A673 (cell line): ENCODE measurements at regions not wholly inside any gene's neighbourhood (a gene's known extent, or its start where the extent isn't known, plus 50 kb on each side); places are given as distances from the start of the nearest gene placed in this dataset.
"Not testable (repeated sequence)": the region's sequence is repeated elsewhere in the genome, so short reads cannot be mapped to it uniquely, and the experiment has no call there.

ENCODE experiments used
- BruUV-seq: library from RNA; stranded (reverse); fragments of 400-500 nt; replicated peaks from 2 replicates; lab custom pipeline; 2021; lab: Mats Ljungman, UMichigan
- CTCF ChIA-PET: fragments of 300-600 bp; sonication (Branson Sonifier 250); formaldehyde crosslinking; loops from one replicate; lab custom pipeline; 2022; ENCODE audit warnings: antibody characterized with exemption; lab: Charles Lee
- POLR2A ChIA-PET: fragments of 300-600 bp; sonication (Branson Sonifier 250); formaldehyde crosslinking; loops from one replicate; lab custom pipeline; 2022; ENCODE audit warnings: antibody characterized with exemption; ENCODE audit not compliant: low non-redundant PET; lab: Charles Lee
- DNase-seq: peaks from one replicate; pipeline ENCODE4 v3.0.0-alpha.2; 2015; ENCODE audit warnings: low spot score
- H3K27ac ChIP-seq: fragments of 200-600 bp; sonication (generic); 2 replicates; pipeline ENCODE4 v1.5.1; 2016; ENCODE audit warnings: mixed run types, low read depth, mild to moderate bottlenecking, mixed read lengths, antibody characterized with exemption, low read length; ENCODE audit not compliant: poor library complexity, severe bottlenecking
- H3K27me3 ChIP-seq: fragments of 200-600 bp; sonication (generic); replicated peaks from 2 replicates; pipeline ENCODE4 v1.6.1; 2017; ENCODE audit warnings: mixed run types, low read depth, mild to moderate bottlenecking, mixed read lengths, antibody characterized with exemption, low read length; ENCODE audit not compliant: insufficient read depth, poor library complexity
- H3K36me3 ChIP-seq: fragments of 200-600 bp; sonication (generic); 2 replicates; pipeline ENCODE4 v1.6.1; 2016; ENCODE audit warnings: mixed run types, mild to moderate bottlenecking, mixed read lengths, antibody characterized with exemption, low read length; ENCODE audit not compliant: insufficient read depth, poor library complexity, severe bottlenecking
- H3K4me1 ChIP-seq: fragments of 200-600 bp; sonication (generic); 2 replicates; pipeline ENCODE4 v1.6.1; 2017; ENCODE audit warnings: mixed run types, mild to moderate bottlenecking, mixed read lengths, antibody characterized with exemption, low read length; ENCODE audit not compliant: insufficient read depth, poor library complexity, severe bottlenecking
- H3K4me3 ChIP-seq: fragments of 200-600 bp; sonication (generic); 2 replicates; pipeline ENCODE4 v1.5.1; 2016; ENCODE audit warnings: low read depth, mixed run types, mild to moderate bottlenecking, mixed read lengths, low read length; ENCODE audit not compliant: poor library complexity, severe bottlenecking
- H3K9me3 ChIP-seq: fragments of 200-600 bp; sonication (generic); 2 replicates; pipeline ENCODE4 v1.6.1; 2016; ENCODE audit warnings: mixed run types, low read depth, mild to moderate bottlenecking, mixed read lengths, antibody characterized with exemption, low read length; ENCODE audit not compliant: poor library complexity, severe bottlenecking
- EZH2 ChIP-seq: fragments of 200-600 bp; sonication (generic); IDR thresholded peaks from 2 replicates; pipeline ENCODE4 v1.6.1; 2017; ENCODE audit warnings: borderline replicate concordance, low read depth, mild to moderate bottlenecking, mixed read lengths, antibody characterized with exemption, low read length; ENCODE audit not compliant: poor library complexity, severe bottlenecking
- intact Hi-C: fragments of 100-400 bp; cut with micrococcal nuclease; formaldehyde crosslinking; loops from one replicate; pipeline ENCODE4 v1.10.0; 2022; ENCODE audit not compliant: unreplicated experiment
- TF ChIP-seq, protein P1 (sequence below): fragments of 300-800, 200-600 bp; sonication (generic); conservative IDR thresholded peaks from 2 replicates; pipeline ENCODE4 v1.5.1; 2017; ENCODE audit warnings: low read depth, mild to moderate bottlenecking, antibody characterized with exemption, low read length, moderate library complexity, mixed read lengths

DNA sequence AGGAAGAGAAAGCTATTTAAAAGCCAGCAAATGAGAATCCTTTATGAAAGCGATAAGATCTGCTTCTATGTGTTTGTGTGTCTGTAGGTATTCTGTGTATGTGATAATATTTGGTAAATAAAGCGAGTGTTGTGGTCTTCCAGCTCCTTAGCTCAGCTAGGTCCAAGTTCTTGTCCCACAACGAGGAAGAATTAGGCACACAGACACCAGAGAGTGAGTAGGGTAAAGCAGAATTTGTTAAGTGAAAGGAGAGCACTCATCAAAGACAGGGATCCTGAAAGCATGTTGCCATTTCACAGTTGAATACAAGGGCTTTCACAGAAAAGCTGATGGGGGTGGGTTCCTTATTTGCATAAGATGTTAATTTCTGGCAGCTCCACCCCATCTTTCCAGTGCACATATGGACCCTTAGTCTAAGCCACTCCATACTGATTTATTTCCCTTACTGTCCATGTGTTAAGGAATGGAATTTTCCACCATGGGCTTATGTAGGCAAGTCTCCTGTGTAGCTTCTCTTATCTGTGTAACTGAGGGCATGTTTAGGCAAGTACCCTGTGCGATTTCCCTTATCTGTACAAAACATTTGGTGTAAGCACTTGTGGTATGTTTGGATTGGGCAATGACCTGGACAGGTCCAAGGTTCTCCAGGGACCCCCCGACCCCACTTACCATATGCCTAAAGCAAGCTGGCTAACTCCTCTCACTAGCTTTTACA, 165.9 kb upstream of the VIPR2 start:
- BruUV-seq: no TSS peak
- ChIA-PET CTCF (no interaction called here), POLR2A (no interaction called here)
- TF ChIP-seq EZH2: no peak
- TF ChIP-seq, protein P1, sequence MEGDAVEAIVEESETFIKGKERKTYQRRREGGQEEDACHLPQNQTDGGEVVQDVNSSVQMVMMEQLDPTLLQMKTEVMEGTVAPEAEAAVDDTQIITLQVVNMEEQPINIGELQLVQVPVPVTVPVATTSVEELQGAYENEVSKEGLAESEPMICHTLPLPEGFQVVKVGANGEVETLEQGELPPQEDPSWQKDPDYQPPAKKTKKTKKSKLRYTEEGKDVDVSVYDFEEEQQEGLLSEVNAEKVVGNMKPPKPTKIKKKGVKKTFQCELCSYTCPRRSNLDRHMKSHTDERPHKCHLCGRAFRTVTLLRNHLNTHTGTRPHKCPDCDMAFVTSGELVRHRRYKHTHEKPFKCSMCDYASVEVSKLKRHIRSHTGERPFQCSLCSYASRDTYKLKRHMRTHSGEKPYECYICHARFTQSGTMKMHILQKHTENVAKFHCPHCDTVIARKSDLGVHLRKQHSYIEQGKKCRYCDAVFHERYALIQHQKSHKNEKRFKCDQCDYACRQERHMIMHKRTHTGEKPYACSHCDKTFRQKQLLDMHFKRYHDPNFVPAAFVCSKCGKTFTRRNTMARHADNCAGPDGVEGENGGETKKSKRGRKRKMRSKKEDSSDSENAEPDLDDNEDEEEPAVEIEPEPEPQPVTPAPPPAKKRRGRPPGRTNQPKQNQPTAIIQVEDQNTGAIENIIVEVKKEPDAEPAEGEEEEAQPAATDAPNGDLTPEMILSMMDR: no peak
- no peaks in the 10 kb centered on the region for H3K36me3 ChIP-seq
- no peak overlapping the region for H3K27ac ChIP-seq
- H3K9me3 ChIP-seq: no peaks in the 10 kb centered on the region
- intact Hi-C loops: no loop called here
- DNase-seq: no peak
- no peak overlapping the region for H3K4me3 ChIP-seq
- no peaks in the 10 kb centered on the region for H3K27me3 ChIP-seq
- no peaks in the 10 kb centered on the region for H3K4me1 ChIP-seq

DNA sequence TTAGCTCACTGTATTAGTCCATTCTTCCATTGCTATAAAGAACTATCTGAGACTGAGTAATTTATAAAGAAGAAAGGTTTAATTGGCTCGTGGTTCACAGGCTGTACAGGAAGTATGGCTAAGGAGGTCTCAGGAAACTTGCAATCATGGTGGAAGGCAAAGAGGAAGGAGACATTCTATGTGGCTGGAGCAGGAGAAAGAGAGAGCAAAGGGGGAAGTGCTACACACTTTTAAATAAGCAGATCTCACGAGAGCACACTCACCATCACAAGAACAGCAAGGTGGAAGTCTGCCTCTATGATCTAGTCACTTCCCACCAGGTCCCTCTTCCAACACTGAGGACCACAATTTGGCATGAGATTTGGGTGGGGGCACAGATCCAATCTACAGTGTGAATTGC, 164.5 kb upstream of the VIPR2 start:
- H3K27ac ChIP-seq, H3K36me3 ChIP-seq, CTCF ChIA-PET, H3K9me3 ChIP-seq, H3K4me1 ChIP-seq, DNase-seq, H3K4me3 ChIP-seq, H3K27me3 ChIP-seq, POLR2A ChIA-PET, intact Hi-C loops, BruUV-seq: not testable (repeated sequence)

DNA sequence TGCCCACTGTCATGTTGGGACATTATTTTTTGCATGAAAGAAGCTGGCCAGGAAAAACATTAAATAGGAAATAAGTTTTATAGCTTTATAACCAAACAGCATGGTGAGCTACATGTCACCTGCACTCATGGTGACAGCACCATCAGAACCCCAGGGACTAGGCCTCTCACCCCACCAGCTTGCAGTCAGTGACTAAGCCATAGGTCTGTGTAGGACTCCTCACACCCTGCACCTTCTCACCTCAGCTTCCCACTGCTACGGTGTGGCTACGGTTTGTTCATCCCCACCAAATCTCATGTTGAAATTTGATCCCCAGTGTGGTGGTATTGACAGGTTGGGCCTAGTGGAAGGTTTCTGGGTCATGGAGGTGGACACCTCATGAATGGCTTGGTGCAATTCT, 161.3 kb upstream of the VIPR2 start:
- ChIA-PET POLR2A (no interaction called here), CTCF (no interaction called here)
- no peak for DNase-seq
- Histone ChIP-seq H3K4me1 (no peaks in the 10 kb centered on the region), H3K27ac (no peak overlapping the region), H3K27me3 (no peaks in the 10 kb centered on the region), H3K4me3 (no peak overlapping the region), H3K9me3 (no peaks in the 10 kb centered on the region), H3K36me3 (no peaks in the 10 kb centered on the region)
- intact Hi-C loops: no loop called here
- TF ChIP-seq, protein P1: no peak
- TF ChIP-seq EZH2: no peak
- no TSS peak for BruUV-seq

DNA sequence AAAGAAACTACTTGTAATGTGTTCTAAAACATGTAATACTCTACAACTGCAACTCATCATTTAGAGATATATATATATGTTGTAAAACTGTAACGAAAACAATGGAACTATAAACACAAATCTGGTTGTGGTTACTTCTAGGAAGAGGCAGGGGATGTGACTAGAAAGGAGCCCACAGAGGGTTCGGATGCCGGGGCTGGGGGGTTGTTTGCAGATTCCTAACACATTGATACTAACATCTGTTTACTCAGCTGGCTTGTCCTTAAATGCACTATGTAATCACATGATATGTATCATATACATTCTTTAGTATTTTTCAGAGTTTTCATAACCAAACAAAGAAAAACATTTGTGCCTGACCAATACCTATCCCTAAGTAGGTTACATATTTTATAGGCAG, 160.5 kb upstream of the VIPR2 start:
- H3K36me3 ChIP-seq, intact Hi-C loops, H3K9me3 ChIP-seq, H3K27me3 ChIP-seq, CTCF ChIA-PET, POLR2A ChIA-PET, H3K27ac ChIP-seq, DNase-seq, BruUV-seq, H3K4me3 ChIP-seq, H3K4me1 ChIP-seq: not testable (repeated sequence)

DNA sequence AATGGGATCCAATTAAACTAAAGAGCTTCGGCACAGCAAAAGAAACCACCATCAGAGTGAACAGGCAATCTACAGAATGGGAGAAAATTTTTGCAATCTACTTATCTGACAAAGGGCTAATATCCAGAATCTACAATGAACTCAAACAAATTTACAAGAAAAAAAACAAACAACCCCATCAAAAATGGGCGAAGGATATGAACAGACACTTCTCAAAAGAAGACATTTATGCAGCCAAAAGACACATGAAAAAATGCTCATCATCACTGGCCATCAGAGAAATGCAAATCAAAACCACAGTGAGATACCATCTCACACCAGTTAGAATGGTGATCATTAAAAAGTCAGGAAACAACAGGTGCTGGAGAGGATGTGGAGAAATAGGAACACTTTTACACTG, 158.8 kb upstream of the VIPR2 start:
- intact Hi-C loops, POLR2A ChIA-PET, H3K27me3 ChIP-seq, H3K4me1 ChIP-seq, CTCF ChIA-PET, H3K27ac ChIP-seq, H3K36me3 ChIP-seq, DNase-seq, H3K9me3 ChIP-seq, BruUV-seq, H3K4me3 ChIP-seq: not testable (repeated sequence)
